H1 (cell line): ENCODE measurements at regions not wholly inside any gene's neighbourhood (a gene's known extent, or its start where the extent isn't known, plus 50 kb on each side); places are given as distances from the start of the nearest gene placed in this dataset.

ENCODE experiments used
- KDM4A ChIP-seq: IDR thresholded peaks from one replicate; pipeline ENCODE4 v1.7.1; 2012; ENCODE audit warnings: low read depth, mild to moderate bottlenecking, moderate library complexity, low read length, inconsistent platforms; ENCODE audit not compliant: severe bottlenecking
- KDM5A ChIP-seq: fragments of 200-600 bp; IDR thresholded peaks from 2 replicates; pipeline ENCODE4 v1.7.1; 2012; ENCODE audit warnings: mild to moderate bottlenecking, low read length, inconsistent platforms, mixed read lengths
- RNF2 ChIP-seq: fragments of 200-900, 300-1000 bp; sonication (generic); IDR thresholded peaks from 2 replicates; pipeline ENCODE4 v1.7.1; 2016; ENCODE audit warnings: borderline replicate concordance, low read depth, mild to moderate bottlenecking, antibody characterized with exemption, low read length; ENCODE audit not compliant: poor library complexity, severe bottlenecking; ENCODE audit errors: missing control alignments
- SP4 ChIP-seq: IDR thresholded peaks from 2 replicates; pipeline ENCODE4 v1.6.1; 2012; ENCODE audit warnings: low read length, inconsistent platforms
- SRF ChIP-seq: IDR thresholded peaks from 2 replicates; pipeline ENCODE4 v1.6.1; 2011; ENCODE audit warnings: mild to moderate bottlenecking, low read depth, low read length, moderate library complexity
- TCF12 ChIP-seq: IDR thresholded peaks from 2 replicates; pipeline ENCODE4 v1.6.1; 2011; ENCODE audit warnings: low read depth, mild to moderate bottlenecking, low read length
- TF ChIP-seq, protein P1 (sequence below): fragments of 300-600 bp; sonication (generic); IDR thresholded peaks from 2 replicates; pipeline ENCODE4 v1.7.1; 2012; ENCODE audit warnings: low read length, moderate library complexity, mild to moderate bottlenecking, inconsistent platforms; ENCODE audit not compliant: insufficient replicate concordance
- TF ChIP-seq, protein P2 (sequence below): IDR thresholded peaks from 2 replicates; pipeline ENCODE4 v1.6.1; 2012; ENCODE audit warnings: low read length, inconsistent platforms

DNA sequence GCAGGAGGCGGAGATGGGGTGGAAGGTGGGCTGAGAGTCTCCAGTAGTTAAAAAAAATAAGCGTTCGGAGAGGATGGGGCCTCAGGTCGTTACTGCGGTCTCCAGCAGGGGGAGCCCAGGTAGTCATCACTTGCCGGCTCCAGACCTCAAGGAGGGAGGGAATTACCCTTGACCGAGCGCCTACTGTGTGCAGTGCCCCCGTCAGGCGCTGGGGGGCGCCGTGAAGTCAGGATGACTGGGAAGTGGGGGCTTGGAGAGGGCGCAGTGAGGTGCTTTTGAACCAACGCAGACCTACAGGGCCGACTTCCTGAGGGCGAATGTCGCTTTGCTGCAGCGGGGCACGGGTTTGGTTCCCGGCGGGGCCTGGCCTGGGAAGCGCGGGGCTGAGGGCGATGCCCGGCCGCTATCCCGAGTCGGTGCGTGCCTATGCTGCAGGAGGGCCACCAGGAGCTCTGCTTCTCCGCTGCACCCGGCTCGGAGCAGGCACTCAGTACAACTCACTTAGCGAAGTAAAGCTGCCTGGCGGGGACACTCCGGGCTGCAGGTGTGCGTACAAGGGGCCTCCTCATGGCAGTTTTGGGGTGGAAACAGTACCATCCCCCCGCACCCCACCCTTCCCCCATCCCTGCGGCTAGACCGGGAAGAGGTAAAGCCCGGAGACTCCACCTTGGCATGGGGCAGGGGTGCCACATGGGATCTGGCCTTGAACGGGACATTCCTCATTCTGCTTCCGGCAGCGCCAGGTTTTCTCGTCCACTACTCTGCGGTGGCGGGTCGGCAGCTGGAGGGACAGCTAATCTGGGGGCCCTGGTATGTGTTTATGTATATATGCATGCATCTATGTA, 79.8 kb downstream of the RHCG start (continued):
- TF ChIP-seq, protein P1, sequence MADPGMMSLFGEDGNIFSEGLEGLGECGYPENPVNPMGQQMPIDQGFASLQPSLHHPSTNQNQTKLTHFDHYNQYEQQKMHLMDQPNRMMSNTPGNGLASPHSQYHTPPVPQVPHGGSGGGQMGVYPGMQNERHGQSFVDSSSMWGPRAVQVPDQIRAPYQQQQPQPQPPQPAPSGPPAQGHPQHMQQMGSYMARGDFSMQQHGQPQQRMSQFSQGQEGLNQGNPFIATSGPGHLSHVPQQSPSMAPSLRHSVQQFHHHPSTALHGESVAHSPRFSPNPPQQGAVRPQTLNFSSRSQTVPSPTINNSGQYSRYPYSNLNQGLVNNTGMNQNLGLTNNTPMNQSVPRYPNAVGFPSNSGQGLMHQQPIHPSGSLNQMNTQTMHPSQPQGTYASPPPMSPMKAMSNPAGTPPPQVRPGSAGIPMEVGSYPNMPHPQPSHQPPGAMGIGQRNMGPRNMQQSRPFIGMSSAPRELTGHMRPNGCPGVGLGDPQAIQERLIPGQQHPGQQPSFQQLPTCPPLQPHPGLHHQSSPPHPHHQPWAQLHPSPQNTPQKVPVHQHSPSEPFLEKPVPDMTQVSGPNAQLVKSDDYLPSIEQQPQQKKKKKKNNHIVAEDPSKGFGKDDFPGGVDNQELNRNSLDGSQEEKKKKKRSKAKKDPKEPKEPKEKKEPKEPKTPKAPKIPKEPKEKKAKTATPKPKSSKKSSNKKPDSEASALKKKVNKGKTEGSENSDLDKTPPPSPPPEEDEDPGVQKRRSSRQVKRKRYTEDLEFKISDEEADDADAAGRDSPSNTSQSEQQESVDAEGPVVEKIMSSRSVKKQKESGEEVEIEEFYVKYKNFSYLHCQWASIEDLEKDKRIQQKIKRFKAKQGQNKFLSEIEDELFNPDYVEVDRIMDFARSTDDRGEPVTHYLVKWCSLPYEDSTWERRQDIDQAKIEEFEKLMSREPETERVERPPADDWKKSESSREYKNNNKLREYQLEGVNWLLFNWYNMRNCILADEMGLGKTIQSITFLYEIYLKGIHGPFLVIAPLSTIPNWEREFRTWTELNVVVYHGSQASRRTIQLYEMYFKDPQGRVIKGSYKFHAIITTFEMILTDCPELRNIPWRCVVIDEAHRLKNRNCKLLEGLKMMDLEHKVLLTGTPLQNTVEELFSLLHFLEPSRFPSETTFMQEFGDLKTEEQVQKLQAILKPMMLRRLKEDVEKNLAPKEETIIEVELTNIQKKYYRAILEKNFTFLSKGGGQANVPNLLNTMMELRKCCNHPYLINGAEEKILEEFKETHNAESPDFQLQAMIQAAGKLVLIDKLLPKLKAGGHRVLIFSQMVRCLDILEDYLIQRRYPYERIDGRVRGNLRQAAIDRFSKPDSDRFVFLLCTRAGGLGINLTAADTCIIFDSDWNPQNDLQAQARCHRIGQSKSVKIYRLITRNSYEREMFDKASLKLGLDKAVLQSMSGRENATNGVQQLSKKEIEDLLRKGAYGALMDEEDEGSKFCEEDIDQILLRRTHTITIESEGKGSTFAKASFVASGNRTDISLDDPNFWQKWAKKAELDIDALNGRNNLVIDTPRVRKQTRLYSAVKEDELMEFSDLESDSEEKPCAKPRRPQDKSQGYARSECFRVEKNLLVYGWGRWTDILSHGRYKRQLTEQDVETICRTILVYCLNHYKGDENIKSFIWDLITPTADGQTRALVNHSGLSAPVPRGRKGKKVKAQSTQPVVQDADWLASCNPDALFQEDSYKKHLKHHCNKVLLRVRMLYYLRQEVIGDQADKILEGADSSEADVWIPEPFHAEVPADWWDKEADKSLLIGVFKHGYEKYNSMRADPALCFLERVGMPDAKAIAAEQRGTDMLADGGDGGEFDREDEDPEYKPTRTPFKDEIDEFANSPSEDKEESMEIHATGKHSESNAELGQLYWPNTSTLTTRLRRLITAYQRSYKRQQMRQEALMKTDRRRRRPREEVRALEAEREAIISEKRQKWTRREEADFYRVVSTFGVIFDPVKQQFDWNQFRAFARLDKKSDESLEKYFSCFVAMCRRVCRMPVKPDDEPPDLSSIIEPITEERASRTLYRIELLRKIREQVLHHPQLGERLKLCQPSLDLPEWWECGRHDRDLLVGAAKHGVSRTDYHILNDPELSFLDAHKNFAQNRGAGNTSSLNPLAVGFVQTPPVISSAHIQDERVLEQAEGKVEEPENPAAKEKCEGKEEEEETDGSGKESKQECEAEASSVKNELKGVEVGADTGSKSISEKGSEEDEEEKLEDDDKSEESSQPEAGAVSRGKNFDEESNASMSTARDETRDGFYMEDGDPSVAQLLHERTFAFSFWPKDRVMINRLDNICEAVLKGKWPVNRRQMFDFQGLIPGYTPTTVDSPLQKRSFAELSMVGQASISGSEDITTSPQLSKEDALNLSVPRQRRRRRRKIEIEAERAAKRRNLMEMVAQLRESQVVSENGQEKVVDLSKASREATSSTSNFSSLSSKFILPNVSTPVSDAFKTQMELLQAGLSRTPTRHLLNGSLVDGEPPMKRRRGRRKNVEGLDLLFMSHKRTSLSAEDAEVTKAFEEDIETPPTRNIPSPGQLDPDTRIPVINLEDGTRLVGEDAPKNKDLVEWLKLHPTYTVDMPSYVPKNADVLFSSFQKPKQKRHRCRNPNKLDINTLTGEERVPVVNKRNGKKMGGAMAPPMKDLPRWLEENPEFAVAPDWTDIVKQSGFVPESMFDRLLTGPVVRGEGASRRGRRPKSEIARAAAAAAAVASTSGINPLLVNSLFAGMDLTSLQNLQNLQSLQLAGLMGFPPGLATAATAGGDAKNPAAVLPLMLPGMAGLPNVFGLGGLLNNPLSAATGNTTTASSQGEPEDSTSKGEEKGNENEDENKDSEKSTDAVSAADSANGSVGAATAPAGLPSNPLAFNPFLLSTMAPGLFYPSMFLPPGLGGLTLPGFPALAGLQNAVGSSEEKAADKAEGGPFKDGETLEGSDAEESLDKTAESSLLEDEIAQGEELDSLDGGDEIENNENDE, result no peak
- TF ChIP-seq SRF (no peak), SP4 (no peak; the same call in 1 of the 2 replicates), KDM5A (no peak), RNF2 (no peak), TCF12 (0 out of 2 replicates have a peak, but pooled peaks have one; percentile 29), KDM4A (peak; percentile 91)
- TF ChIP-seq, protein P2, sequence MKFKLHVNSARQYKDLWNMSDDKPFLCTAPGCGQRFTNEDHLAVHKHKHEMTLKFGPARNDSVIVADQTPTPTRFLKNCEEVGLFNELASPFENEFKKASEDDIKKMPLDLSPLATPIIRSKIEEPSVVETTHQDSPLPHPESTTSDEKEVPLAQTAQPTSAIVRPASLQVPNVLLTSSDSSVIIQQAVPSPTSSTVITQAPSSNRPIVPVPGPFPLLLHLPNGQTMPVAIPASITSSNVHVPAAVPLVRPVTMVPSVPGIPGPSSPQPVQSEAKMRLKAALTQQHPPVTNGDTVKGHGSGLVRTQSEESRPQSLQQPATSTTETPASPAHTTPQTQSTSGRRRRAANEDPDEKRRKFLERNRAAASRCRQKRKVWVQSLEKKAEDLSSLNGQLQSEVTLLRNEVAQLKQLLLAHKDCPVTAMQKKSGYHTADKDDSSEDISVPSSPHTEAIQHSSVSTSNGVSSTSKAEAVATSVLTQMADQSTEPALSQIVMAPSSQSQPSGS, result peak; percentile 58; the same call in 1 of the 2 replicates
